Fibroblast of mammary gland (primary cell): ENCODE measurements at regions not wholly inside any gene's neighbourhood (a gene's known extent, or its start where the extent isn't known, plus 50 kb on each side); places are given as distances from the start of the nearest gene placed in this dataset.
"Not testable (repeated sequence)": the region's sequence is repeated elsewhere in the genome, so short reads cannot be mapped to it uniquely, and the experiment has no call there.

Source experiments
- DNase-seq: peaks from one replicate; pipeline ENCODE4 v3.0.0-alpha.2; 2010; ENCODE audit warnings: low read depth
- H3K4me3 ChIP-seq: 2 replicates; pipeline ENCODE4 v1.5.1; 2011; ENCODE audit warnings: low read depth, mild to moderate bottlenecking, low read length, moderate library complexity; ENCODE audit not compliant: control insufficient read depth
- CTCF ChIP-seq: conservative IDR thresholded peaks from 2 replicates; pipeline ENCODE4 v1.5.1; 2011; ENCODE audit warnings: low read depth, low read length, inconsistent platforms; ENCODE audit not compliant: control insufficient read depth, insufficient read depth

GRCh38 chr12:63382930-63383329 is 231.9 kb upstream of the AVPR1A start:
- no peak for TF ChIP-seq CTCF
- DNase-seq, result no peak
- no peak overlapping the region for H3K4me3 ChIP-seq

GRCh38 chr12:63362791-63363190 is 211.8 kb upstream of the AVPR1A start:
- TF ChIP-seq CTCF, result no peak
- DNase-seq, result peak; percentile 32

DNA sequence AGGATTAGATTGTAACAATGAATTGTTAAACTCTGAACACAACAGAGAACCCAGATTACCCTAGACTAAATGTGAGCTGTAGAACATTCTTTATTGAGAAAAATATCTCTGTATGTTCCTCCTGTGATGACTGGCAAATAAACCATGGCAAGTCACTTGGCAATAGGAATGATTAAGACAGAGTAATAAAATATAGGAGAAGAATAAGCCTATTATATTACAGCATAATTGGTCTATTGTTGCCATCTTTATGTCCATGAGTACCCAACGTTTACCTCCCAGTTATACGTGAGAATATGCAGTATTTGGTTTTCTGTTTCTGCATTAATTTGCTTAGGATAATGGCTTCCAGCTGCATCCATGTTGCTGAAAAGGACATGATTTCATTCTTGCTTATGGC is 211.2 kb upstream of the AVPR1A start:
- TF ChIP-seq CTCF, result no peak
- no peak for DNase-seq
- H3K4me3 ChIP-seq, result no peak overlapping the region

More at GRCh38 chr12:63362791-63363190, 211.8 kb upstream of the AVPR1A start:
- H3K4me3 ChIP-seq, result no peak overlapping the region

DNA sequence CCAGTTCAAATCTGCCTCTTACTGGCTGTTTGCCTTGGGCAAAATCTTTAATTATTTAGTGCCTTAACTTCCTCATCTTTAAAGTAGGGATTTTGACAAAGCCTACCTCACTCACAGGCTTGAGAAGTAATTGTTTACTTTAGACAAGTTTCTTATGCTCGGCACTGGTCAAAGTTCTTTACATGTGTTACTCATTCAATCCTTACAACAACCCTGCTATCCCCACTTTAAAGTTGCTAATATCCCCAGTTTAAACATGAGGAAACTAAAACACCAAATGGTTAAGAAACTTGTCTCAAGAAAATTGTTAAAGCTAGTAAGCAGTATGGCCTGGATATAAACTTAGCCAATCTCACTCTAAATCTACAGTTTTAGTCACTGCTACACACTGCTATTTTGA is 204.0 kb upstream of the AVPR1A start:
- no peak for TF ChIP-seq CTCF
- DNase-seq, result no peak
- H3K4me3 ChIP-seq, result no peak overlapping the region

DNA sequence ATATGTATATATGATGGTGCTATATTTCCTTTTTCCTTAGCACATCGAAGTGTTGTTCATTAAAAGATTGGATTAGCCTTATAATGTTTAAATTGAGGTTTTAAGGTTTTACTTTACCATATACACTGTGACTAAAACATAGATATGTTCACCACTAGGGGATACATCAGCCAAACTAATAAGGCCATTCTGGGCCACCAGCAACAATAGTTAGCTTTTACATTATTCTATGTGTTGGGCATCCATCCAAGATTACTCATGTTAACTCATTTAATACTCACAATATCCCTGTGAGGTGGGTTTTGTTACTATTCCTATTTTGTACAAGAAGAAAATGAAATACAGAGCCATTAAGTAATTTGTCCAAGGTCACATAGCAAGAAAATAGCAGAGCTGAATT is 202.6 kb upstream of the AVPR1A start:
- no peak for TF ChIP-seq CTCF
- no peak overlapping the region for H3K4me3 ChIP-seq
- DNase-seq, result peak; percentile 24

DNA sequence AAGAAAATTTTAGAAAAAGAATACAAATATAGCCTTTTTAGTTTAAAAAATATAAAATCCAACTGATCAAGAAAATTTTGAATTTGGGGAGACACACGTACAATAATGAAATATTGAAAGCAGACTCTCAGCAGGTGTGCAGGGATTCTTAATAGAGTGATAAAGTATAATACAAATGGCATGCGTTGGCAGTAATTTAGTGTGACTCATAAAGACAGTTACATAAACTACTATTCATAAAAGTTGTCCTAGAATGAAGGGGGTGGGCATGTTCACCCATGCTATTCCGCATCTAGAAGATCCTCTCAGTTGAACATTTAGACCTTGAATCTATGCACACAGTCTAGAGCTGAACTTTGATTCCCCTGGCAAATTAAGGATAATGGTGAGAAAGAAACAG is 200.4 kb upstream of the AVPR1A start:
- DNase-seq, result no peak
- no peak overlapping the region for H3K4me3 ChIP-seq
- no peak for TF ChIP-seq CTCF

GRCh38 chr12:63348556-63348955 is 197.6 kb upstream of the AVPR1A start:
- no peak for TF ChIP-seq CTCF
- DNase-seq, result no peak
- no peak overlapping the region for H3K4me3 ChIP-seq

DNA sequence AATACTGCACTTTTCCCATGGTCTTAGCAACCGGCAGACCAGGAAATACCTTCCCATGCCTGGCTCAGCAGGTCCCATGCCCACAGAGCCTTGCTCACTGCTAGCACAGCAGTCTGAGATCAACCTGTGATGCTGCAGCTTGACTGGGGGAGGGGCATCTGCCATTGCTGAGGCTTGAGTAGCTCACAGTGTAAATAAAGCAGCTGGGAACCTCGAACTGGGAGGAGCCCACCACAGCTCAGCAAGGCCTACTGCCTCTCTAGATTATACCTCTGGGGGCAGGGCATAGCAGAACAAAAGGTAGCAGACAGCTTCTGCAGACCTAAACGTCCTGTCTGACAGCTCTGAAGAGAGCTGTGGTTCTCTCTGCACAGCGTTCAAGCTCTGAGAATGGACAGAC is 186.2 kb upstream of the AVPR1A start:
- not testable (repeated sequence) for H3K4me3 ChIP-seq

More for the DNA sequence above, 186.2 kb upstream of the AVPR1A start:
- not testable (repeated sequence) for DNase-seq
